GM19468 (cell line): ENCODE measurements at regions not wholly inside any gene's neighbourhood (a gene's known extent, or its start where the extent isn't known, plus 50 kb on each side); places are given as distances from the start of the nearest gene placed in this dataset.

Experiments
- ATAC-seq: cut with Tn5 transposase; IDR thresholded peaks from one replicate; pipeline ENCODE4 v1.9.1; 2021; ENCODE audit warnings: mild to moderate bottlenecking, moderate library complexity, moderate number of reproducible peaks; ENCODE audit not compliant: unreplicated experiment; ENCODE audit errors: extremely low read depth

DNA sequence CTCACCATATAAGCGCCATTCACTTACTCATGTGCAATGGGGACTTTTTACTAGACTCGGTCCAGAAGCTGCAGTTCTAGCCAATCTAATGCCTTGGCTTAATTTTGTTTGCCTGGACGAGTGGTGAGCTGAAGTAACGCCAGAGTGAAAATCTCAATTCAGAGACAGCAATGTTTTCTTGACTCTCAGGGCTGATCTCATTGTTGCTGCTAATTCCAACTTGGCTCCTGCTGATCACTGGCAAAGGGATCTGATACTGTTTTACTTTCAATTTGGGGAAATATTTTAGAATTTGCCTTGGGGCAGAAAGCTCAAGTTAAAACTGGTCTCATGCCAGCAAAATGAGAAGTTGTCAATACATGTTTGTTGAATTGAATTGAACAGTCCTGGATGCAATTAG is 906.6 kb upstream of the CDH2 start:
- no peak for ATAC-seq

DNA sequence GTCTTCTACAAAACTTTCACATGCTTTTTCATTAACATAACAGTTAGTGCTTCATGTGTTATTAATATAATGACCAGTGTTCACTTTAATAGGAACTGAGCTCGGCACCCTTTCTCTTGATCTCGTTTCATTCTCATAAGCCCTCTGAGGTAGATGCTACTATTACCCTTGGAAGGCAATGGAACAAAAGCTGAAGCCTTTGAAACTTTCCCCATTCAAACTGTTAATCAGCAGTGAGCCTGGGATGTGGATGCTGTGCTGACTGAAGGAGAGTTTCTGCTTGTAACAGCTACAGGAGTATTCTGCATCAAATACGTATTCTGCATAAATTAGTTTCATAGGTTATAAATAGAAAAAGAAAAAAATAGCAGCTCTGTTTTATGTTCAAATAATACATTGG is 904.0 kb upstream of the CDH2 start:
- ATAC-seq: no peak

DNA sequence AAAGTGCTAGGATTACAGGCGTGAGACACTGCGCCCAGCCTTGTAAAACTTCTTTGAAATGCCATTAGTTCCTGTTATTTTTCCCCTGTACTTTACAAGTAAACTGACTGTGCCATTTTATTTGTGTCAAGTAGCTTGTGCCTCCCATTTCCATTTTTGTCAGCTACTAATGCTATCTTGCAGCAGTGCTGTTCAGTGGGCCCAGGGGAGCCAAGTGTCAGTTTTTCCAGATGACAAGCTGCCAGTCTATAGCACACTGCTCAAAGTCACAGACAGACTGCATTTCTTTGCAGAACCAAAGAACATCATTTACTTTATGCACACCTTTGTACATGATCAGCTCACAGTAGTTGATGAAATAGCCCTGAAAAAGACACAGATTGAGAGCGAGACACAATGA is 901.3 kb upstream of the CDH2 start:
- no peak for ATAC-seq

DNA sequence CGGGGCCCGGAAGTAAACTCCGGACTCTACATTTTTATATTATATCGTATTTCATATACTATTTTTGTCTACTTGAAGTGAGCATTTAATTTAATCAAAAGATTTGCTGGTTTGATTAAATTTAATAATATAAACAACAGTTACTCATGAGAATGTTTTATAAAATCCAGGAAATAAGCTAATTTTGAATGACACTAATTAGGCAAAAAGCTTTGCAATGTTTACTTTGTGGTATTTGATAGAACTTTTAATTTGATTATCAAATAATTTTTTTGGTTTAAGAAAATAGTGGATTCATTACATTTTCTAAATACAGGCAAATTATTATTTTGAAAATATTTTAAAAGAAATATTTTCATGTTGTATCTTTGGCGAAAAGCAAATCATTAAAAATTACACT is 900.4 kb upstream of the CDH2 start:
- ATAC-seq: no peak

DNA sequence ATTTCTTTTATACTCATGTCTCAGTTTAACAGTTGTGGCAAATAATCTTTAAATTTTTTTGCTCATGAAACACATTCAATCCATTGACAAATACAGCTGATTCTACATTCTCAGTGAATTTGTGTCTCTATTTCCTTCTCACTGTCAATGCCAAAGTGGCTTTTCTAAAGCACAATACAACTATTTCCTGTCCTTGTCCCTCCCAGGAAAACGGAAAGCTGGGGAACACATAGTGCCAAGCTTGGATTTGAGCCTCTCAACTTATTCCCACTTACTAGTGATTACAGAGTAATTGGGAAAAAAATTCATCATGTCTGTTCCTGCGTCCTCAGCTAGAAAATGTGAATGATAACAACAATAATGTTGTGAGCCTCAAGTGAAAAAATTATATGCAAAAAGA is 899.7 kb upstream of the CDH2 start:
- no peak for ATAC-seq

DNA sequence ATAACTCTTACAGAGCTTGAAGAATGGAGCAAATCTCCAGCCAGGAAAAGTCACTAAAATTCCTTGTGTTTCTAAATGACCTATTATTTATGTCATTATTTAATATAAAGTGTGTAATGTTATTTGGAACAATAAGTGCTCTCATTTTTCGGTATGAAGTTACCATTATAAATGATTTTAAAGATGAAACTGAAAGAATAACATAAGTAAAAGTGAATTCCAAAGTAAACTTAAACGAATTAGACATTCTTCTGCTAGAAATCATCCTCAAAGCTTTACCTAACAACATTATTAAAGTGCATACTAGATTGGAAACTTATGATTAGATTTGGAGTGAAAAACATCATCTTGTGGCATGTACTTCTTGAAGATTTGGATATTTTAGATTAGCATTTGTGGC is 897.2 kb upstream of the CDH2 start:
- no peak for ATAC-seq

DNA sequence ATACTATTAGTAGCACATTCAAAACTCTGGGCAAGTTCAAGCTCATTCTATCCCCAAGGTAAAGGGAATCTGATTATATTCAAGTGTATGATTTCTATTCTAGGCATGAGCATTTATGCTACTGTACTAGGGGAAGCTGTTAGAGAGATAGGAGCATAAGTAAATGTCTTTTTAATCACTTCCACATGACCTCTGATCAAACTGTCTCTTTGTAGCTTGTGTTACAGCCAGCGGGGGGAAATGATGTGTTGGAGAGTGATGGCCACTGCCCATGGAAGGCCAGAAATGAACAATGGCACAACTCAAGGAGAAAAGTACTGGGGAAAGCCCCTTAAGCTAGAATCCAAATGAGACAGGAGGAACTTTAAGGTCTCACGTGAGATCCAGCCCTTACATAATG is 894.9 kb upstream of the CDH2 start:
- ATAC-seq: no peak

DNA sequence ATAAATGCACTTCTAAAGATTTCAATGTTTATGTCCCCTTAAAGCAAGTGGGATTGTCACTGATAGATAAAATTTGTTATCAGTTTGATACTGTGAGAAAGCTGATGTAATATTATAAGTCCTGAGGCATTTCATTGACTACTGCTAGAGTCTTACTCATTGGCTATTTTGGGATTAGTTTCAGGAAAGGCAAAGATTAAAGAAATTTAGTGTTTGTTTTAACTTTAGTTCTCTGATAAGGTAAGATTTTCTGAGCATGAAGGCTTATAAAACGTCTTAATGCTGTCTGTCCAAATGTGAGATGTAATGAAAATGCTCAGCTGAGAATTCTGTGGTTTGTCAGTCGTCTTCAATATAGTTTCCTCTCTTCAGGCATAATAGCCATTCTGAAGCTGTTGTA is 886.4 kb upstream of the CDH2 start:
- ATAC-seq: no peak

DNA sequence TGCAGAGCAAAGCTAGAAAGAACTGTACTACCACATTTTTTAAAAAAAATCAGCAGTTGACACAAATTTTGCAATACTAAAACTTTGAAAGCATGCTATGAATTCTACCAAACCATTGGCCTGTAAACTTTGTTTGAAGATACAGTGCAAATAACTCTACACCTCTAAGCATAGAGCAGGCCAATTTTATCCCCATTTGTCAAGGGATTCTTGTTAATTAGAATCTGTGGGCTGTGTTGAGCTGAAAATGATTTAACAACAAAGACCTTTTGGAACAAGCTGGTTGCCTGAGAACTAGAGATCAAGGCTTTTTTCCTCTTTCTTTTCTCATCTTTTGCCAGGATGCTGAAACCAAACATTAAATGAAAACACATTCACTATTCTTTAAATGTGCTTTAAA is 886.0 kb upstream of the CDH2 start:
- ATAC-seq: no peak

DNA sequence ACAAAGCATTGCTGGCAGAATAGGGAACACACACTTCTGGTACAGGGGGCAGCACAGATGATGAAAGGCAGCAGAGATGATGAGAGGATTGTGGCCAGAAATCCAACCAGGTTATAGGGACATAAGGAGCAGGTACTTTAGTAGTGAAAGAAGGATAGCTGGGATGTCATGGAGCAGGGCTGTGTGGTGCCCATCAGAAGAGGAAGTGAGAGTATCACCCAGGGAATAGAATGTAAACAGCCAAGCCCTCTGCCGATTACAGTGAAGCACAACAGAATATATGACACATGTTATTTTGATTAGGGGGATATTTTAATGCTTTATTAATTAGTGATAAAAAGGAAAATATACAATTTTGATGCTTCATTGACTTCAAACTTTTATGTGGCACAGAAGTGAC is 883.4 kb upstream of the CDH2 start:
- no peak for ATAC-seq

DNA sequence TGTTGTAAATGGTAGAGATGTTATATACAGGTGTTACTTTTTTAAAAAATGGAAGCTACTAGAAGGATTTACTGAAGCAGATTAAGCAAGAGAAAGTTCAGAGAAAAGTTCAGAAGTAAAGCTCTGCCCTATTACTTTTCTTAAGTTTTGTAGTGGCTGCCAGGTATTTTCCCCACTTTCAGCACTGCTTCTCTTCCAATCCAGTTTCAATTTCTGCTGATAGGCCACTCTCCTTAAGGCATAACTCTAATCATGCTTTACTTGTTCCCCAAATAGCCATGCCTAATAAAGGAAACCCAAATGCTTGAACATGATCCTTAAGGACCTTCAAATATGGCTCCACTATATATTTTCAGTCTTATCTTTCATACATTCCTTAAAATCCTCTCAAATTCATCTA is 880.8 kb upstream of the CDH2 start:
- no peak for ATAC-seq

DNA sequence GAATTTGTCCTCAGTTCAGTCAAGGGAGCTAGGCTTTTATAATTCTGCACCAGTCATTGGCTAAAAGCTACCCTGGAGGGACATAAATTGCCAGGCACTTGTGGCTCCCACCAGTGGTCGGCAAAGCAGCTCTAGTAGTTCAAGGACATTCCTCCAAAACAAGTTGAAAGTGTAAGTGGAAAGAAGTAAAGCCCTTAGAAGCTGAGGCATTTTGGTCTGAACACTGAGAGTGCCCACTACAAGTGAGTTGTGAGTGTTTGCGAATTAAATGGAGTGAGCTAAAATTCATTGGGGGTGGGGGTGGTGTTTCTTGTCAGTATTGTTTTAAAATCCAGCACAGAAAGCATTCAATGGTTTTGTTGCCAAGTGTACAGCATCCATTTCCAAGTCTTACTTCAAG is 879.9 kb upstream of the CDH2 start:
- no peak for ATAC-seq

DNA sequence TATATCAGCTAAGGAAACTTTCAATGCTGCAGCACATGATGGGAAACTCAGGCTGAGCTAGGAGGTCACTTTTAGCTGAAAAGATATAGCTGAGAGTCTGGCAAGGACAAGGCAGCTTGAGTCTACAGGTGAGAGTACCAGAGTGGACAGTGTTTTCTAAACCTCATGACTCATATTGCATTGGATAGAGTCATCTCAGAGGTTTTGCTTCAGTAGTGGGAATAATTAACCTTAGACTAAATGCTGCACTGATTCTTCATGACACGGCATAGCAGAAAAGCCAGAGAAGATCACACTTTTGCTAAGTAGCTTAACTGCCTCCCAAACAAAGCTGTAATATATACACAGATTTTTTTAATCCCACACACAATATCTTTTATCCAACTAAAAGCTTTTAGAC is 865.0 kb upstream of the CDH2 start:
- no peak for ATAC-seq

DNA sequence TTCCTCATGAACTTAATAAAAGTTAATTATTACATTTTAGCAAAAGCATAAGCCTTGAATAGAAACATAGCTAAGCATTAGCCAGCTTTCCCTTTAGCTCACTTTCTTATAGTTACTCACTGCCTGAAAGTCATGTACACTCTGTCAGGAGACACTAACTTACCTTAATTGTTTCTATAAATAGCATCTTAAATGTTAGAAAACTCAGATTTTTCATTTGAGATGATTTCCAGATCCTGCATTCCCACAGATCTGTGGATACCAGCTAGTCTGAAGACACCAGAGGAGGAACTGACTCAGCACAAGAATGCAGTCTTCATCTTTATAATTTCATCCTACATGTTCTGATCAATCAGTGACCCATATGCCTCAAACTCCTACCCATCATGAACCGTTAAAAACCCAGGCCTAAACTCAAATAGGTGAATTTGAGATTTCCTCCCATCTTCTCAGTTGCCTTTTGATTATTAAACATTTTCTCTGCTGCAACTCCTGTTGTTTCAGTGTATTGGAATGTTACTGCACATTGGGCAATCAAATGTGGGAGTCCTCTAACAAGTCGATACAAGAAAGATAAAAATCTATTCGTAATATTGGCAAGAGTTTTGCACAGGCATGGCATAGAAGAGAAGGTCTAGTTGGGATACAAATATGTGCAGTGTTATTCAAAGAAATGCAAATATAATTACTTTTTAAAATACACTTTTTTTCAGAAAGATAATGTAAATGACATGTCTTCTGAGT is 857.4 kb upstream of the CDH2 start:
- ATAC-seq: no peak

DNA sequence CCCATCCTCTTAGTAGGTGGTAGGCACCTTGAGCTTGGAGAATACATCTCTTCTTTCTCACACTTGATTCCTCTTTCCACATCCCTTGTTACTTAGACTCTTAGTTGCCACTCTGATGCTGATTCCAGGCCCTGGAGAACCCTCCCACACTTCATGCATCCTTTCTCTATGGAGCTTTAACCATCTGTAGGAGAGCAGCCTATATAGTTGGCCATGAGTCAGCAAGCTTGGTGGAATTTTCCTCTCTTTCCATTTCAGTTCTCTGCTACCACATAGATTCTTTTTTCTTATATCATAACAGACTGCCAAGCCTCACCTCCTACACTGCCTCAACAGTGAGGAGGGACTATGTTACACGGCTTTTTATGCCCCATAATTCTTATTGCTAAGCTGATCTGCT is 851.6 kb upstream of the CDH2 start:
- no peak for ATAC-seq

DNA sequence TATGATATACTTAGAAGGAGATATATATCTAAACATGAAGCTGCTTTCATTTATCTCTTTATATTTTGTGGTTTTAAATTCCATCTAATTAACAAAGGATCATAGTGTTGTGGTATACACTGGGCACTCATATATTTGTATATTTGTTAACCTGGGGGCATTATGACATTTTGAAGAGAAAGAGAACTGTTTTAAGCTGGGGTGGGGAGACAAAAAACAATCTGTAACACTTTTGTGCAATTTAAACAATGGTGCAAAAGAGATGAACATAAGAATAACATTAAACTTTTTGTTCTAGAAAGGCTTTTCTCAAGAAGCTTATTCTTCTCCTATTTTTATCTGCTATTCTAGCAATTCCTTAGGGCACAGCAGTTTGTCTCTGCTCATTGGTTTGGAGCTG is 842.0 kb upstream of the CDH2 start:
- no peak for ATAC-seq

DNA sequence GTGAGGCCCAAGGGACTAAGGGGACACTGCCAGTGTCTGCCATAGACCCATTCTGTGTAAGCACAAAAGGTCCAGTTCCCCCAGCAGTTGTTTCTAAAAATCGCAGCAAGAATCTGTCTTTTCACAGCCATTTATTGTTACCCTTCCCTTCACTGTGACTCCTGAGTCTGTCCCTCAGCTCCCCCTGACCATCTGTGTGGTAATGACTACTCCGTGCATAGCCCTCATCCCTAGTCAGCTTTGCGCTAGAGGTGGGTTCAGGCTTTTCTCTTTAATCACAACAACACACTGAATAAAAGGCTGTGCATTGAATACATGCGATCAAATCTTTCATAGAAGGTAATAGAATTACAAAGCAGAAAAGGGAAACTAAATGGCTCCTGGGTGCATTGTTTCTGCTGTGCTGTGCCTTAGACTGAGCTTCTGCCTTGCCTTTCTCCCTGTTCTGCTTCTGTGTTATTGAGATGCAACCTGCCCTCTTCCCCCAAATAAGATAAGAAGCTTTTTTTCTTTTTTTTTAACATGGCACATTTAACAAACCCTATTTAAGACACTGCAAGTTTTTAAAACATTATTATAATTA is 836.0 kb upstream of the CDH2 start:
- no peak for ATAC-seq

DNA sequence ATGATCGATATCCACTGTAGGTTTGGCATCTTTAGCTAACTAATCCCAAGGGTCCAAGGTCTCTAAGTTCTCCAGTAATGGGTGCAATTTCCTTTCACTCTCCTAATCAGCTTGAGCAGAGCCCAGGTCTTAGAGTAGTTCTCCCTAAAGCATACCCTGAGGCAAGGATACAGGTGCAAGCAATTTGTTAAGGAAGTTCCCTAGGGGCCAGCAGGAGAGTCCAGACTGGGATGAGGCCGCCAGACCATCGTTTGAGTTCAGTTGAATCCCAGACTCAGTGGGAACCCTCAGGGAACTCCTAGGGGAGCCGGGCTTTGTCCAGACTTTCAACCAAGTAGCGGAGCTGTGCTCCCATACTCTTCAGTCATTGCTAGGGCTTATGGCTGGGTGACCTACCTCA is 835.4 kb upstream of the CDH2 start:
- ATAC-seq: no peak

DNA sequence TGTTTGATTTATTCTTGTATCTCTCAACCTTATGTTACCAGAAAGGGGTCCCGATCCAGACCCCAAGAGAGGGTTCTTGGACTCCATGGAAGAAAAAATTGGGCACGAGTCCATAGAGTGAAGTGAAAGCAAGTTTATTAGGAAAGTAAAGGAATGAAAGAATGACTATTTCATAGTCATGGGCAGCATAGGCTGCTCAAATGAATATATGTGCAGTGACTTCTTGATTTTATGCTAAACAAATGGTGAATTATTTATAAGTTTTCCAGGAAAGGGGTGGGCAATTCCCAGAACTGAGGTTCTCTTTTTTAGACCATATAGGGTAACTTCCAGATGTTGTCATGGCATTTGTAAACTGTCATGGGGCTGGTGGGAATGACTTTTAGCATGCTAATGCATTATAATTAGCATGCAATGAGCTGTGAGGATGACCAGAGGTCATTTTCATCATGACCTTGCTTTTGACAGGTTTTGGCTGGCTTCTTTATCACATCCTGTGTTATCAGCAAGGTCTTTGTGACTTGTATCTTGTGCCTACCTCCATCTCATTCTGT is 832.4 kb upstream of the CDH2 start:
- no peak for ATAC-seq

DNA sequence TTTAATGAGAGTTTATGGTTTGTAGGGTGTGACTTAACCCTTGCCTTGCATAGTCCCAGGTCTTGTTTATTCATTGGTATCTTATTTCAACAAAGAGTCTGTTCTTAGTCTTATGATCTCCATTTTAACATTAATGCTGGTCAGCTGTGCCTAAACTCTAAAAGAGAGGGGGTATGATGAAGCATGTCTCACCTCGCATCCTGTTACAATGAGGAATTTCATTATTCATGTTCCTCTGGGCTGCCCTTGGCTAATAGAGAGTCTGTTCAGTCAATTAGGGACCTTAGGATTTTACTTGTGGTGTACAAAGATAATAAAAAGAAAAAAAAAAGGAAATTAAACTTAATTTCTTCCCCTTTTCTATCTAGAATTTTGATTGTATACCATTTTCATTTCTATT is 831.9 kb upstream of the CDH2 start:
- ATAC-seq: no peak

DNA sequence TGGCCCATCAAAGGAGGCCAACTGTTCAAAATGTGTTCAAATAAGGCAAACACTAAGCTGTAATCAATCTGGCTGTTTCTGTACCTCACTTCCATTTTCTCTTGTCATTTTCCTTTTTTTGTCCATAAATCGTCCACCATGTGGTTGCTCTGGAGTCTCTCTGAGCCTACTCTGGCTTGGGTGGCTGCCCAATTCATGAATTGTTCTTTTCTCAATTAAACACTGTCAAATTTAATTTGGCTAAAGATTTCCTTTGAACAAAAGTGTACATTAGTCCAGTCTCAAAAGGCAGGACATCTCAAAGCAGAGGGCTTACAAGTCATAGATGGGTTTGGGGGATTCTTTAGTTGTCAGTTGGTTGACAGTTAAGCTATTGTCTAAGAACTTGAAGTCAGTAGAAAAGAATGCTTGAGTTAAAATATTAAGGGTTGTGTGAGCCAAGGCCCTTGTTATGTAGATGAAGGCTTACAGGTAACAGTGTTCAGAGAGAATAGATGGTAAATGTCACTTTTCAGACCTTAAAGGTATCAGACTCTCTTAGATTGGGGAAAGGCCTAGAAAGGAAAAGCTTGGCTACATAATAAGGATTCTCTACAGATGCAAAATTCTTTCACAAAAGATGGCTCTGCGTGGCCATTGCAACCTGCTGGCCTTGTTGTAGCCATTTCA is 831.2 kb upstream of the CDH2 start:
- no peak for ATAC-seq

DNA sequence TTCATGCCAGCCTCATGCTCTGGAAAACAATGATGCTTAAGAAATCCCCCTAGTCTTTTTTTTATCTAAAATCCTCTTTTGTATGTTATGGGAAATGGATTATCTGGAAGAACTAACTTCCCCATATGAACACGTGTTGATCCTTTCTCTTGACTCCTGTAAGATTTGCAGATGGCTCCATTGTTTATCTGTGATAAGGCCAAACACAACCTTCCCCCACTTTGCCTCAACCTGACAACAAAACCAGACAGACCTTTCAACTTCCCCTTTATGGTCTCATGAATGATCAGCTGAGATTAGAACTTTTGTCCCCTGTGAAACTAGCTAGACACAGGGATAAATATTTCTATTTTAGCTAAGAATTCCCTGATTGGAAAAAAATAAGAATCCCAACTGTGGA is 828.0 kb upstream of the CDH2 start:
- ATAC-seq: no peak
